ENCODE measurements at regions not wholly inside any gene's neighbourhood (a gene's known extent, or its start where the extent isn't known, plus 50 kb on each side); places are given as distances from the start of the nearest gene placed in this dataset.

GRCh38 chr13:100798739-100799361, 124.3 kb upstream of the TMTC4 start:
- TF ChIP-seq TAF1 (IDR thresholded peaks at IDR 0.05; ENCODE audit: borderline replicate concordance, insufficient read depth, low read length) (no peak), POLR2AphosphoS5 (IDR thresholded peaks at IDR 0.05; ENCODE audit: low read depth, low read length) (no peak), REST (IDR thresholded peaks at IDR 0.05; ENCODE audit: insufficient read depth in 1 of 2, low read depth in 2 of 2, low read length in 2 of 2) (no peak), SIN3A (IDR thresholded peaks at IDR 0.05; ENCODE audit: borderline replicate concordance, insufficient read depth, low read length) (no peak)

GRCh38 chr13:100797921-100798320, 123.3 kb upstream of the TMTC4 start:
- no peak for TF ChIP-seq FOXP2 (optimal IDR thresholded peaks at IDR 0.05; ENCODE audit: borderline replicate concordance, extremely low read depth, extremely low read length, insufficient read depth)
- TF ChIP-seq REST (IDR thresholded peaks at IDR 0.05; ENCODE audit: insufficient read depth in 1 of 2, low read depth in 2 of 2, low read length in 2 of 2): no peak
- TF ChIP-seq SIN3A (IDR thresholded peaks at IDR 0.05; ENCODE audit: borderline replicate concordance, insufficient read depth, low read length): no peak
- TF ChIP-seq POLR2AphosphoS5 (IDR thresholded peaks at IDR 0.05; ENCODE audit: low read depth, low read length): no peak
- no peak for TF ChIP-seq TAF1 (IDR thresholded peaks at IDR 0.05; ENCODE audit: borderline replicate concordance, insufficient read depth, low read length)

DNA sequence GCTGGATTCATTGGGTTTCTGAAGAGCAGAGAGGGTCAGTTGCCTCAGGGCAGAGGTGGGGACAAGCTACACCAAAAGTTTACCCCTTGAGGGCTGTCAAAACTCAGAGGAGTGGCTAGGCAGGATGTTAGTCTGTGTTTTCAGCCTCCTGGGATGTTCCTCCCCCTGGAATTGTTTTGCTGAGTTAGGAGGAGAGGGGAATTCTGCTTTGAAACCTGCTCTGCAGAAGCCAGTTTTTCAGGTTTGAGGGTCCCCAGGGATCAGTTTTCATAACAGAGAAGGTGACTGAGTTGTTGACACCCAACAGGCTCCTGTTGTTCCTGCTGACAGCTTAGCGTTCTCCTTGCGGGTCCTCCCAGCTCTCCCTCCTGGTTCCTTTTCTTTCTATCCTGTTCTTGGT, 121.9 kb upstream of the TMTC4 start:
- TF ChIP-seq SIN3A (IDR thresholded peaks at IDR 0.05; ENCODE audit: borderline replicate concordance, insufficient read depth, low read length) (no peak), REST (IDR thresholded peaks at IDR 0.05; ENCODE audit: insufficient read depth in 1 of 2, low read depth in 2 of 2, low read length in 2 of 2) (no peak)

DNA sequence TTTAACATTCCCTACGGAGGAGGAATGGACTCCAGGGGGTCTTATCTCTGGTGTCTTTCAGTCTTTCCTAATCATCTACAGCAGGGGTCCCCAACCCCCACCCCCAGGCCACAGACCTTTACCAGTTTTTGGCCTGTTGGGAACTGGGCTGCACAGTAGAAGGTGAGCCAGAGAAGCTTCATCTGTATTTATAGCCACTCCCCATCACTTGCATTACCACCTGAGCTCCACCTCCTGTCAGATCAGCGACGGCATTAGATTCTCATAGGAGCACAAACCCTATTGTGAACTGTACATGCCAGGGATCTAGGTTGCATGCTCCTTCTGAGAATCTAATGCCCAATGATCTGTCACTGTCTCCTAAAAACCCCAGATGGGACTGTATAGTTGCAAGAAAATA, 120.0 kb upstream of the TMTC4 start:
- TF ChIP-seq SIN3A (IDR thresholded peaks at IDR 0.05; ENCODE audit: borderline replicate concordance, insufficient read depth, low read length): no peak
- TF ChIP-seq REST (IDR thresholded peaks at IDR 0.05; ENCODE audit: insufficient read depth in 1 of 2, low read depth in 2 of 2, low read length in 2 of 2): no peak
- no peak for TF ChIP-seq POLR2AphosphoS5 (IDR thresholded peaks at IDR 0.05; ENCODE audit: low read depth, low read length)
- no peak for TF ChIP-seq FOXP2 (optimal IDR thresholded peaks at IDR 0.05; ENCODE audit: borderline replicate concordance, extremely low read depth, extremely low read length, insufficient read depth)
- TF ChIP-seq TAF1 (IDR thresholded peaks at IDR 0.05; ENCODE audit: borderline replicate concordance, insufficient read depth, low read length): no peak

- TF ChIP-seq POLR2AphosphoS5 (IDR thresholded peaks at IDR 0.05; ENCODE audit: low read depth, low read length): no peak
Observed at GRCh38 chr13:100790405-100790804, 115.8 kb upstream of the TMTC4 start.

Data from PFSK-1 (cell line).